ENCODE measurements at regions not wholly inside any gene's neighbourhood (a gene's known extent, or its start where the extent isn't known, plus 50 kb on each side); places are given as distances from the start of the nearest gene placed in this dataset.

DNA sequence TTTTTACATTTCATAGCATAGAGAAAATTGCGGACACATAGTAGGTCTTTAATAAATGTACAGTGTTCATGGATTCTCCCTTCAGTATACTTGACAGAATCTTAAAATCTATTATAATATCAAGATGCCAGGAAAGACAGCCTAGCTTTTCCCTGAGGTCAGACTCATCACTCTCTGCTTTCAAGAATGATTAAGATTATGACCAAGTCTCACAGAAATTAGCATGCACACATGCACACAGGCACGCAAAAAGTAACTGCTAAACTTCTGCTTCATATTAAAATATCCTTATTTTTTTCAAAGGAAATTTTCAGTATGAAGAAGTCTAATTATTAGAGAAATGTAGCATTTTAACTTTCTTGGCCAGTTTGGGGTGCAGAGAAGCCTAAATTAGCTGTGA lies 493.8 kb upstream of the NECTIN3 start:
- no peak for TF ChIP-seq POLR2A (IDR thresholded peaks at IDR 0.05)
- TF ChIP-seq, protein P1, sequence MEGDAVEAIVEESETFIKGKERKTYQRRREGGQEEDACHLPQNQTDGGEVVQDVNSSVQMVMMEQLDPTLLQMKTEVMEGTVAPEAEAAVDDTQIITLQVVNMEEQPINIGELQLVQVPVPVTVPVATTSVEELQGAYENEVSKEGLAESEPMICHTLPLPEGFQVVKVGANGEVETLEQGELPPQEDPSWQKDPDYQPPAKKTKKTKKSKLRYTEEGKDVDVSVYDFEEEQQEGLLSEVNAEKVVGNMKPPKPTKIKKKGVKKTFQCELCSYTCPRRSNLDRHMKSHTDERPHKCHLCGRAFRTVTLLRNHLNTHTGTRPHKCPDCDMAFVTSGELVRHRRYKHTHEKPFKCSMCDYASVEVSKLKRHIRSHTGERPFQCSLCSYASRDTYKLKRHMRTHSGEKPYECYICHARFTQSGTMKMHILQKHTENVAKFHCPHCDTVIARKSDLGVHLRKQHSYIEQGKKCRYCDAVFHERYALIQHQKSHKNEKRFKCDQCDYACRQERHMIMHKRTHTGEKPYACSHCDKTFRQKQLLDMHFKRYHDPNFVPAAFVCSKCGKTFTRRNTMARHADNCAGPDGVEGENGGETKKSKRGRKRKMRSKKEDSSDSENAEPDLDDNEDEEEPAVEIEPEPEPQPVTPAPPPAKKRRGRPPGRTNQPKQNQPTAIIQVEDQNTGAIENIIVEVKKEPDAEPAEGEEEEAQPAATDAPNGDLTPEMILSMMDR (IDR thresholded peaks at IDR 0.05), result no peak

Measured in uterus (tissue), 2 donors.